ENCODE measurements at regions not wholly inside any gene's neighbourhood (a gene's known extent, or its start where the extent isn't known, plus 50 kb on each side); places are given as distances from the start of the nearest gene placed in this dataset.

DNA sequence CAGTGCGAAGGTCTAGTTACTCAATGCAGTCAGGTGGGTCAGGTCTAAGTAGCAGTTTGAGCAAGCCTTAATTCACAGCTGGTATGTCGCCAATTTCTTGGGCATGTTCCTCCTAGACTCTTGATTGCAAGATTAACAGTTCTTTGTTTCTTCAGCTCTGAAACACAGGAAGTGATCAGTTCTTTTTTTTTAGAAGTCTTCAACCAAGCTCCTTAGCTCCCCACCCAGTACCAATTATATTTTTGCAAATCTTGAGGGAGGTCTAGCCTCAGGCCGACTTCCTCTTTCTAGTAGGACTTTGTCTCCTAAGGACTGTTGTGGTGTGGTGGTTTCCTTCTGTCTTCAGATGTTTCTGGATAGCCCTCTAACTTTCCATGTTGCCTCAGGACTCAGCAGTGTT, 2054.2 kb downstream of the MAT2B start:
- TF ChIP-seq, protein P1, sequence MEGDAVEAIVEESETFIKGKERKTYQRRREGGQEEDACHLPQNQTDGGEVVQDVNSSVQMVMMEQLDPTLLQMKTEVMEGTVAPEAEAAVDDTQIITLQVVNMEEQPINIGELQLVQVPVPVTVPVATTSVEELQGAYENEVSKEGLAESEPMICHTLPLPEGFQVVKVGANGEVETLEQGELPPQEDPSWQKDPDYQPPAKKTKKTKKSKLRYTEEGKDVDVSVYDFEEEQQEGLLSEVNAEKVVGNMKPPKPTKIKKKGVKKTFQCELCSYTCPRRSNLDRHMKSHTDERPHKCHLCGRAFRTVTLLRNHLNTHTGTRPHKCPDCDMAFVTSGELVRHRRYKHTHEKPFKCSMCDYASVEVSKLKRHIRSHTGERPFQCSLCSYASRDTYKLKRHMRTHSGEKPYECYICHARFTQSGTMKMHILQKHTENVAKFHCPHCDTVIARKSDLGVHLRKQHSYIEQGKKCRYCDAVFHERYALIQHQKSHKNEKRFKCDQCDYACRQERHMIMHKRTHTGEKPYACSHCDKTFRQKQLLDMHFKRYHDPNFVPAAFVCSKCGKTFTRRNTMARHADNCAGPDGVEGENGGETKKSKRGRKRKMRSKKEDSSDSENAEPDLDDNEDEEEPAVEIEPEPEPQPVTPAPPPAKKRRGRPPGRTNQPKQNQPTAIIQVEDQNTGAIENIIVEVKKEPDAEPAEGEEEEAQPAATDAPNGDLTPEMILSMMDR (IDR thresholded peaks at IDR 0.05): no peak
- no peak for TF ChIP-seq POLR2A (IDR thresholded peaks at IDR 0.05)
